Brain microvascular endothelial cell (primary cell): ENCODE measurements at regions not wholly inside any gene's neighbourhood (a gene's known extent, or its start where the extent isn't known, plus 50 kb on each side); places are given as distances from the start of the nearest gene placed in this dataset.

ENCODE experiments used
- DNase-seq: peaks from one replicate; pipeline ENCODE4 v3.0.0-alpha.2; 2020
- H3K27ac ChIP-seq: fragments of 250-450 bp; sonication (Bioruptor Pico); 2 replicates; pipeline ENCODE4 v1.5.1; 2020; ENCODE audit warnings: mild to moderate bottlenecking, moderate library complexity
- H3K27me3 ChIP-seq: fragments of 250-450 bp; sonication (Bioruptor Pico); replicated peaks from 2 replicates; pipeline ENCODE4 v1.5.1; 2020; ENCODE audit warnings: mild to moderate bottlenecking
- H3K36me3 ChIP-seq: fragments of 250-450 bp; sonication (Bioruptor Pico); replicated peaks from 2 replicates; pipeline ENCODE4 v1.5.1; 2020; ENCODE audit warnings: mild to moderate bottlenecking
- H3K4me3 ChIP-seq: 2 replicates; pipeline ENCODE4 v1.5.1; 2011; ENCODE audit warnings: low read depth, mild to moderate bottlenecking, control low read depth, low read length, moderate library complexity
- in situ Hi-C: cut with HindIII; loops from 2 replicates; pipeline ENCODE4 v1.10.0; 2017; ENCODE audit warnings: low sequenced_read_pairs, low pct_ligation_motif_present
- TF ChIP-seq, protein P1 (sequence below): IDR thresholded peaks from 2 replicates; pipeline ENCODE4 v1.5.1; 2011; ENCODE audit warnings: low read depth, mild to moderate bottlenecking, moderate library complexity, low read length, control low read depth, inconsistent platforms; ENCODE audit errors: missing control alignments

- no peak overlapping the region for H3K27ac ChIP-seq
- TF ChIP-seq, protein P1, sequence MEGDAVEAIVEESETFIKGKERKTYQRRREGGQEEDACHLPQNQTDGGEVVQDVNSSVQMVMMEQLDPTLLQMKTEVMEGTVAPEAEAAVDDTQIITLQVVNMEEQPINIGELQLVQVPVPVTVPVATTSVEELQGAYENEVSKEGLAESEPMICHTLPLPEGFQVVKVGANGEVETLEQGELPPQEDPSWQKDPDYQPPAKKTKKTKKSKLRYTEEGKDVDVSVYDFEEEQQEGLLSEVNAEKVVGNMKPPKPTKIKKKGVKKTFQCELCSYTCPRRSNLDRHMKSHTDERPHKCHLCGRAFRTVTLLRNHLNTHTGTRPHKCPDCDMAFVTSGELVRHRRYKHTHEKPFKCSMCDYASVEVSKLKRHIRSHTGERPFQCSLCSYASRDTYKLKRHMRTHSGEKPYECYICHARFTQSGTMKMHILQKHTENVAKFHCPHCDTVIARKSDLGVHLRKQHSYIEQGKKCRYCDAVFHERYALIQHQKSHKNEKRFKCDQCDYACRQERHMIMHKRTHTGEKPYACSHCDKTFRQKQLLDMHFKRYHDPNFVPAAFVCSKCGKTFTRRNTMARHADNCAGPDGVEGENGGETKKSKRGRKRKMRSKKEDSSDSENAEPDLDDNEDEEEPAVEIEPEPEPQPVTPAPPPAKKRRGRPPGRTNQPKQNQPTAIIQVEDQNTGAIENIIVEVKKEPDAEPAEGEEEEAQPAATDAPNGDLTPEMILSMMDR, result no peak
- no peaks in the 10 kb centered on the region for H3K36me3 ChIP-seq
- in situ Hi-C loops, result no loop called here
- DNase-seq, result no peak
- H3K4me3 ChIP-seq, result no peak overlapping the region
- H3K27me3 ChIP-seq, result no peaks in the 10 kb centered on the region
Observed at GRCh38 chr4:10897076-10897475, 212.5 kb upstream of the CLNK start.

DNA sequence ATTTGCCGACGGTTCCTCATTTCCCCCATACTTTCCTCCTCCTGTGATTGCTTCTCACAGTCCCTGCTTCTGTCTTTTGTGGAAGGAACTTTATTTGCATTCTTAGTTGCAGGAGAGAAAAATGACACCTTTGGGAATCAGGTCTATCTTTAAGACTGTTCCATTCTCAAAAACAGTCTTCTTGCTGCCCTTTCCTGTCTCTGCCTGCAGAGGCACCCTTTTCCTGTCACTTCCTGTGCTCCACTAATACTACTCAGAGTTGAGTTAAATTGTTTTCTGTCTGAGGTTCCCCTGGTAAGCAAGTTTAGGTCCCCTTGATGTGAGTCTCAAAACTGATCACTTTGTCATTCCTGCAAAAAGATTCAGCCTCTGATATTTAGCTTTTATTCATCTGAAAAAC, 208.8 kb upstream of the CLNK start:
- no peak for DNase-seq
- Histone ChIP-seq H3K27ac (no peak overlapping the region), H3K36me3 (no peaks in the 10 kb centered on the region), H3K4me3 (no peak overlapping the region), H3K27me3 (no peaks in the 10 kb centered on the region)
- TF ChIP-seq, protein P1, result peak; percentile 75
- in situ Hi-C loops, result no loop called here

DNA sequence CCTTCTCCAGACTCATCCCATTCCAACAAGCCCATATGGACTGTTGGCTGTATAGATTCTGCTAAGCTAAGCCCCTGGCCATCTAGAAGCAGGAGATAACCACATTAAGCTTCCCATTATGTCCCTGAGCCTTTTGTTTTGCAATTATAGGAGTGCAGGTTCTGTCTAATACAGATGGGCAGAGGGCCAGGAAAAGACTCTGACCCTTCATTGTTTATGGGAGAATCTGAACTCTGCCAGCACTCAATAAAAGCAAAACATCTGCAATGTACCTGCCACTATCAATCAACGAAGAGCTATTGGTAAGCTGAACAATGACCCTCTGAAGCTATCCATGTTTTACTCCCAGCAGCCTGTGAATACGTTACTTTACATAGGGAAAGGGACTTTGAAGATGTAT, 207.3 kb upstream of the CLNK start:
- H3K27ac ChIP-seq, result no peak overlapping the region
- H3K36me3 ChIP-seq, result no peaks in the 10 kb centered on the region
- in situ Hi-C loops, result no loop called here
- H3K27me3 ChIP-seq, result no peaks in the 10 kb centered on the region
- DNase-seq, result no peak
- no peak overlapping the region for H3K4me3 ChIP-seq
- TF ChIP-seq, protein P1, result no peak

- Histone ChIP-seq H3K27ac (no peak overlapping the region), H3K36me3 (no peaks in the 10 kb centered on the region), H3K4me3 (no peak overlapping the region), H3K27me3 (no peaks in the 10 kb centered on the region)
- in situ Hi-C loops, result no loop called here
- TF ChIP-seq, protein P1, result no peak
- DNase-seq, result no peak
Observed at GRCh38 chr4:10889819-10890218, 205.3 kb upstream of the CLNK start.

- peak; percentile 62 for DNase-seq
- H3K27me3 ChIP-seq, result no peaks in the 10 kb centered on the region
- no peak overlapping the region for H3K4me3 ChIP-seq
- H3K36me3 ChIP-seq, result no peaks in the 10 kb centered on the region
- H3K27ac ChIP-seq, result no peak overlapping the region
- in situ Hi-C loops, result no loop called here
- TF ChIP-seq, protein P1, result no peak
Observed at GRCh38 chr4:10879411-10880110, 195.0 kb upstream of the CLNK start.

GRCh38 chr4:10878861-10879260, 194.3 kb upstream of the CLNK start:
- Histone ChIP-seq H3K27me3 (no peaks in the 10 kb centered on the region), H3K4me3 (no peak overlapping the region), H3K36me3 (no peaks in the 10 kb centered on the region), H3K27ac (no peak overlapping the region)
- TF ChIP-seq, protein P1, result no peak
- DNase-seq, result no peak
- in situ Hi-C loops, result no loop called here
